ENCODE measurements at regions not wholly inside any gene's neighbourhood (a gene's known extent, or its start where the extent isn't known, plus 50 kb on each side); places are given as distances from the start of the nearest gene placed in this dataset.
"Not testable (repeated sequence)": the region's sequence is repeated elsewhere in the genome, so short reads cannot be mapped to it uniquely, and the experiment has no call there.

DNA sequence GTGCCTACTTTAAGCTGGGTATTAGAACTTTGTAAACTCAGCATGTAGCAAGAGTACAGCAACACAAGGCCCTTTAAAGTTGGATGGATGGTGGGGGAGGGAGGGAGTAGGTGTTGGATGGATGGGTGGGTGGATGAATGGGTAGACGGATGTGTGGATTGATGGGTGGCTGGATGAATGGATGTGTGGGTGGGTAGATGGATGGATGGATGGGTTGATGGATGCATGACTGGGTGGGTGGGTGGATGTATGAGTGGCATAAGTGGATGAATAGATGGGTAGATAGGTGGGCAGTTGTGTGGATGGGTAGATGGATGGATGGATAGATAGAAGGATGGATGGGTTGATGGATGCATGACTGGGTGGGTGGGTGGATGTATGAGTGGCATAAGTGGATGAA, 209.8 kb downstream of the NPIPB11 start:
- TF ChIP-seq, protein P1, sequence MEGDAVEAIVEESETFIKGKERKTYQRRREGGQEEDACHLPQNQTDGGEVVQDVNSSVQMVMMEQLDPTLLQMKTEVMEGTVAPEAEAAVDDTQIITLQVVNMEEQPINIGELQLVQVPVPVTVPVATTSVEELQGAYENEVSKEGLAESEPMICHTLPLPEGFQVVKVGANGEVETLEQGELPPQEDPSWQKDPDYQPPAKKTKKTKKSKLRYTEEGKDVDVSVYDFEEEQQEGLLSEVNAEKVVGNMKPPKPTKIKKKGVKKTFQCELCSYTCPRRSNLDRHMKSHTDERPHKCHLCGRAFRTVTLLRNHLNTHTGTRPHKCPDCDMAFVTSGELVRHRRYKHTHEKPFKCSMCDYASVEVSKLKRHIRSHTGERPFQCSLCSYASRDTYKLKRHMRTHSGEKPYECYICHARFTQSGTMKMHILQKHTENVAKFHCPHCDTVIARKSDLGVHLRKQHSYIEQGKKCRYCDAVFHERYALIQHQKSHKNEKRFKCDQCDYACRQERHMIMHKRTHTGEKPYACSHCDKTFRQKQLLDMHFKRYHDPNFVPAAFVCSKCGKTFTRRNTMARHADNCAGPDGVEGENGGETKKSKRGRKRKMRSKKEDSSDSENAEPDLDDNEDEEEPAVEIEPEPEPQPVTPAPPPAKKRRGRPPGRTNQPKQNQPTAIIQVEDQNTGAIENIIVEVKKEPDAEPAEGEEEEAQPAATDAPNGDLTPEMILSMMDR (IDR thresholded peaks at IDR 0.05): not testable (repeated sequence)
- not testable (repeated sequence) for TF ChIP-seq POLR2AphosphoS5 (IDR thresholded peaks at IDR 0.05)

All from suprapubic skin (tissue), 3 donors.